CD4-positive, alpha-beta T cell treated with Interleukin-17A for 1 hour (primary cell): ENCODE measurements at regions not wholly inside any gene's neighbourhood (a gene's known extent, or its start where the extent isn't known, plus 50 kb on each side); places are given as distances from the start of the nearest gene placed in this dataset.

Source experiments
- DNase-seq: peaks from one replicate; pipeline ENCODE4 v3.0.0-alpha.2; 2020

GRCh38 chr9:135240871-135241311 lies 153.4 kb downstream of the OLFM1 start:
- DNase-seq, result no peak

DNA sequence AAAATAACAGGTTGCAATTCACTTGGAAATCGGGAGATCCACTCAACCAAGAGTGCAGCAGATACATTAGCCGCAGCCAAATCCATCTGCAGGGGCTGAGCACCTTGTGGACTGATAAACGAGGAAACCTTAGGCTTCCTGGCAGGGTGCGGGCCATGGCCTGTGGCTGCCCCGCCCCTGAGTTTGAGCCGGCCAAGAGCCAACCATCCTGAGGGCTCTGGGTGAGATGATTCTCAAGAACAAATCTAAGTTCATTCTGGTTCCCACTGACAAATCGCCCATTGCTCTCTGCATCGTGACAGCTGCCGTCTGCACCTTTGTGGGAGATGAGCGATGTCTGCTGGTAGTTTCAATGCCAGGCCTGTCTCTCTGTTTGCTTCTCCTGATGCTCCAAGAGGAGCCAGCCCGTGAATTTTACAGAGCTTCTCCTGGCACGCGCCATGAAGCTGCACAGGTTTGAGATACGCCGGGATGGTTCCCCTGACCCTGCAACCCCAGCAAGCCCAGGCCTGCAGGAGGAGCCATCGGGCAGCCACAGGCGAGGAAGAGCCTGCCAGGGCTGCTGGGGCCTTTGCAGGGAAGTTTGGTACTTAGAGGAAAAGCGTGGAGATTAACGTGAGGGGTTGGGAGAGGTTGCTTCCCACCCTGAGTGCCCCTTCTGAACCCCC lies 154.0 kb downstream of the OLFM1 start:
- no peak for DNase-seq

GRCh38 chr9:135242049-135242396 lies 154.6 kb downstream of the OLFM1 start:
- DNase-seq, result no peak

DNA sequence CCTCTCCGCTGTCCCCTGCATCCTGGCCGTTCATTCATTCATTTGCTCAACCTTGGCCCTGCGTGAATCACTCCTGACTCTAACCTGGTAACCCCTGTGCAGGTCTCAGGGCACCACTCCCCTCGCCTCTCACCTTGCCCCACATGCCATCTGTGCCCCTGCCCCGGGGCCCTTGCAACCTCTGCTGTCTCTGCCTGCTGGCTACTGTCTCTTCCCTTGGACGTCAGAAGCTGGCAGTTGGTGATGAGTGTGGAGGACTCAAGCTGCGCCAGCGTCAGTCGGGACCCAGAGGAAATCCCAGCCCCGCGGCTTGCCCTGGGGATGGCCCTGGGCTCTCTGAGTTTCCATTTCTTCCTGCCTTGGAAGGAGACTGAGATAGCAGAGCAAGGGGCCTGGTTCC lies 154.9 kb downstream of the OLFM1 start:
- DNase-seq, result no peak

GRCh38 chr9:135243201-135244190 lies 156.0 kb downstream of the OLFM1 start:
- no peak for DNase-seq

DNA sequence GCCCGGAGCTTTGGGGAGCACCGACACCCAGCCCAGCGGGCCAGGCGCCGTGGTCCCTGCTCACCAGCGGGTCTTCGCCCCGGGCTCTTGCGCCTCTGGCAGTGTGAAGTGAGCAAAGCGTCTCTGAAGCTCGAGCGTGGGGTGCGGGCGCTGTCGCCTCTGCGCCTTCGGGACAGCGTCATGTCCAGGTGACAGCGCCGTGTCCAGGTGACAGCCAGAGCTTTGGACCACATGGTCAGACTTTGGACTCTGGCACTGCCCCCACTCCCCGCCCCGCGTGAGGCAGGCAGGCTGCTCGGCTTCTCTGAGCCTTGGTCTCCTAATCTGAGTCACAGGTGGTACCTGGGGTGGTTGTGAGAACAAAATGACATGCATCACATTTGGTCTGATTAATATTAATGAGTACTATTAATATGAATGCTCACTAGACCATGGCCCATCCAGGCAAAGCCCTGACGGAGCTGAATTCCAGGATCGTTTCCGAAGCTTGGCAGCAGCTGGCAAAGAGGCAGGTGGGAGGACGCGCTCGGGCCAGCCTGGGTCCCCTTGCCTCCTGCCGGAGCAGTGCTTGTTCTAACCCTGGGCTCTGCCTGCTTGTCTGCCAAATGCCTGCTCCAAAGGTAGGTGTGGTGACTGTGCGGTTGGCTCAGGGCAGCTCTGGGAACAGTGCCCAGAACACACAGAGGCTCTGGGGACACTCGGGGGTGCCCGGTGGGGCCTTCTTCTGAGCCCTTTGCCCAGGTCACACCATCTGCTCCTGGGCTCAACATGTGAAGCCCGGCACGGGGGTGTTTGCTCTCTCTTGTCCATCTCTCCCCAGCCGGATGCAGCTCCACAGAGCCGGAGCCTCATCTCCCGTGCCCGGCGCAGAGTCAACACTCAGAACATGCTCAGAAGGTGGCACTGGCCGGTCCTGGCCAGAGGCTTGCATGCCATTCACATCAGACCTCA lies 157.1 kb downstream of the OLFM1 start:
- DNase-seq, result no peak

GRCh38 chr9:135245482-135246247 lies 158.2 kb downstream of the OLFM1 start:
- DNase-seq, result no peak

- no peak for DNase-seq
These were observed 159.1 kb downstream of the OLFM1 start for GRCh38 chr9:135246248-135247205.

DNA sequence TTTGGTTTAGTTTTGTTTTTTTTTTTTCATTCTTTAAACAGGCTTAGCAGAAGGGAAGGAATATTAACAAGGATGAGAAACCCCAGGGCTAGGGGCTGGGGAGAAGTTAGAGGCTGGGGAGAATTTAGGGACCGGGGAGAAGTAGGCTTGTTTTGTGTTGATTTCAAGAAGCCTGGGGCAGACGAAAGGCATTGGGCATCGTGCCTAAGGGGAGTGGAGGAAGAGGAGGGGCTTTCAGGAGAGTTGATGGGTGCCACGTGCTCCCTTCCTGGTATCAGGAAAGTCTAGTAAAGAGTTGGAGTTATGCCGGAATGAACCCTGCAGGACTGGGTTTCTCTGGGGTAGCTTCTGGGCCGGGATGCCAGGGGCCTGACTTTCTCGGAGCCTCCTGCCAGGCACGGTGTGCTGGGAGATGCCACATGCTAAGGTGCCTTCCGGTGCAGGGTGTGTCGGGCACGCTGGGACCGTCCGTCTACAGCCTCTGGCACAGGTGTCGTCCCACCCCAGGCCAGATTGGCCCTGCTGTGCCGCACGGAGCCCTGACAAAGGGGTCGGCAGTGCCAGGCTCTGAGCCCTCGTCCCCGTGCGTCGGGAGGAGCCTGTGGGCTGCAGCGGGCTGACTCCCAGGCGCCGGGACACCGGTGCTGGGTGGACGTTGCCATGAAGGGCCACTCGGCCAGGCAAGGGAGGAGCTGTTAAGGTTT lies 159.9 kb downstream of the OLFM1 start:
- DNase-seq, result no peak

- DNase-seq, result no peak
These were observed 160.6 kb downstream of the OLFM1 start for GRCh38 chr9:135248111-135248510.

- DNase-seq, result no peak
These were observed 161.3 kb downstream of the OLFM1 start for GRCh38 chr9:135248721-135249120.

DNA sequence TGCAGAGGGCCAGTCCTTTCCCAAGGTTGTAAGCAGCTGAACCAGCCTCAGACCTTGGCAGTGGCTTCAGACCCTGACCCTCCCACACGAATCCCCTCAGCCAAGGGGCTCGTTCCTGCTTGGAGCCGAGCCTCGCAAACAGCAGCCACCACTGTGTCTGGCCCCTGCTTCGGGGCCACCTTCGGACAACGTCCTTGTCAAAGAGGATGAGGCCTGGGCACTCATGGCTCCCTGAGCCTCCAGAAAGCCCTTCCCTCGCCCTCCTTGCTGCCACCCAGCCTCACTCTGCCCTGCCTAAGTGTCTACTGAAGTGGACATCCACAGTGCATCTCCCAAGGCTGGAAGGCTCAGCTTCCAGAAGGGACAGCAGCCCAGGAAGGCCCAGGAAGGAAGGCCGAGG lies 161.7 kb downstream of the OLFM1 start:
- no peak for DNase-seq

DNA sequence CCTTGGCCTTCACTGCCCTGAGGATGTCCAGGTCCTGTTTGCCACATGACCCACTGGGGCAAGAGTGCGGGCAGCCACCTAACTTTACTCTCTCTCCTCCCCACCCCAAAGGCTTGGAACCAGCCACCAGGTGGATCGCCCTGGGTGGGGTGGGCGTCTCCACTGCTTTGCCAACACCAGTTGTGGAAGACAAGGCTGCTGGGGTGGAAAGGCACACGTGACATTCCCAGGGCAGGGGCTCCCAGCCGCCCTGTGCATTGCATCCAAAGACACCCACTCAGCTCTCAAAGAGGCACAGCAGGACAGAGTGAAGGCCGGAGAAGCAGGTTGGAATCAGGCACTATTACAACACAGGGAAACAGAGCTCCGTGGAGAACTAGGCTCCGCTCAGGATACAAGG lies 162.2 kb downstream of the OLFM1 start:
- no peak for DNase-seq

- no peak for DNase-seq
These were observed 163.9 kb downstream of the OLFM1 start for GRCh38 chr9:135251331-135251761.

GRCh38 chr9:135251996-135252760 lies 164.7 kb downstream of the OLFM1 start:
- DNase-seq, result no peak

- DNase-seq, result no peak
These were observed 165.5 kb downstream of the OLFM1 start for GRCh38 chr9:135252980-135253304.

DNA sequence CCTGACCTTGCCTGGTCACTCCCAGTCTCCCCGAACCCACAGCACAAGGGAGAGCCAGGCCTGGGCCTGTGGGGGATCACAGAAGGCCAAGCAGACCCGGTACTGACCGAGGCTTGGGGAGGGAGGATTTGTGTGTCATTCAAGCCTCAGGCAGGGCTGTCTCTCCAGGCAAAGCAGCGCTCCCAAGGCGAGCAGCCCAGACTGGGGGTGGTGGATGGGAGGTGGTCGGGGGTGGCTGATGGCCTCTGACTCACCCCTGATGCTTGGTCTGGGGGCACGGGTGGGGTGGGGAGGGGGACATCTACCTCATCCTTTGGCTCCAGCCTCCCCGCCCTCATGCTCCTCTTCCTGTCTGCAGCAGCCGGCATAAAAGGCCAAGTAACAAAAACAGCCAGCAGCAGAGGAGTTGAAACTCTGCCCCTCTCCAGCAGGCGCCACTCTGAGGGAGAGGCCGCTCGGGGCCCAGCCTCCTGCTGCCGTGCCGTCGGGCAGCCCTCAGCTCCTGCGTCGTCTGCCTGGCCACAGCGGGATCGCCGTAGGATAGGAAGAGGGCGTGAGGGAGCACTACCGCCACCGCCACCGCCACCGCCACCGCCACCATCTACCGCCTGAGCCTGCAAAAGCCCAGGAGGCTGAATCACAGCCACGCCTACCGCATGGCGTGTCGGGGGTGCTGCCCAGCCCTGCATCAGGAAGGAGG lies 166.0 kb downstream of the OLFM1 start:
- DNase-seq, result no peak

DNA sequence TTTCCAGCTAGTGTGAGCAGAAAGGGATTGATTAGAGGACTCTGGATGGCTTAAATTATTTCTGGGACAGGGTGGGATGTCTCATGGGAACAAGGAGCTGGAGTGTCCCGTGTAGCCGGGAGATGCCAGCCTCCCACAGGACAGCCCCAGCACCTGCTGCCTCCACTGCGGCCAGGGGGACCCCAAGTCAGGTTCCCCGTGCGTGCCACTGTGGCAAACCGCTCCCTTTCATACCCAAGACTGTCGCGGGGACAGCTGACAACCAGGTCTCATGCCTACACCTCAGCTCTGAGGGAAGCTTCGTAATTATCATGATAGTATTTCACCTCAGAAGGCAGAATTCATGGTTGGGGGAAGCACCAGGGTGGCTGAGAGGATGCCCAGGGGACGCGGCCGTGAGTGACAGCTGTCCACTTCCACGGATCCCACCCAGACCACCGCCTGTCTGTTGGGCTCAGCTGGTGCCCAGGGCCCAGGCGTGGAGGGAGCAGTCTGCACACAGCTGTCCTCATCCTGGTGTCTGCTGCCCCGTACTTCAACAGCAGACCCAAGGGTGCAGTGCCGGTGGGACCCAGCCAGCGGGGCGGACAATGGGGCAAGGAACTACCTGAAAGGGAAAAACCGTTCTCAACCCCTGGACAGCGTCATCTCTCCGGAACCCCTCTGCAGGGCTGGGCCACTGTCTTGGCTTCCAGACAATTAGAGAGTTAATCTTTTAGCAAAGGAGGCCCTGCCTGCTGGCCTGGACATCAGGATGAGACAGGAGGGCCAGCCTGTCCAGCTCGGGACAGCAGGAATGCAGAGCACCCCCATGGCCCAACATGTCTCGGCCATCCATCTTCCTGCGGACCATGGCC lies 166.9 kb downstream of the OLFM1 start:
- DNase-seq, result no peak
